ENCODE measurements at regions not wholly inside any gene's neighbourhood (a gene's known extent, or its start where the extent isn't known, plus 50 kb on each side); places are given as distances from the start of the nearest gene placed in this dataset.

- no peak for TF ChIP-seq CTCF (IDR thresholded peaks at IDR 0.05; ENCODE audit: control insufficient read depth, insufficient read depth, low read depth, low read length, missing control alignments)
Observed at GRCh38 chr10:61612450-61612849, 50.3 kb upstream of the CABCOCO1 start.

GRCh38 chr10:61612009-61612408, 50.7 kb upstream of the CABCOCO1 start:
- no peak for TF ChIP-seq CTCF (IDR thresholded peaks at IDR 0.05; ENCODE audit: control insufficient read depth, insufficient read depth, low read depth, low read length, missing control alignments)
- no peak overlapping the region for H3K4me3 ChIP-seq (ENCODE audit: control insufficient read depth, low read depth, low read length)
- no peak for DNase-seq (ENCODE audit: low read depth)

More at GRCh38 chr10:61612450-61612849, 50.3 kb upstream of the CABCOCO1 start:
- H3K4me3 ChIP-seq (ENCODE audit: control insufficient read depth, low read depth, low read length) = no peak overlapping the region
- DNase-seq (ENCODE audit: low read depth) = no peak

DNA sequence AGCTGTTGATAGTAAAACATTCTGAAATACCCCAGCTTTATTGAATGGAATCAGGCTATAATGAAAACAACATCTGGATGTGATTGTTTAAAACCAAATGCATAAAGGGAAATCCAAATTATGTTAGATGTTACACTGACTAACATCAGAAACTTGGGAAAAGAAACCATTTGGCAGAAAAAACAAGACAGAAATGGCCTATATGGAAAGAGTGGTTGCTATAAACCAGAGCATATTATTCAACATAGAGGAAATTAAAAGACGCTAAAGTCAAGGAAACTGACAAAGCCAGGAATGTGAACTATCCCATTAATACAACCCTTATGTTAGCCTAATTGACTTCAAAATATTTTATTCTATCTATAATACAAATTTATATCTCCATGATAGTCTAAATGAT, 53.0 kb upstream of the CABCOCO1 start:
- no peak overlapping the region for H3K4me3 ChIP-seq (ENCODE audit: control insufficient read depth, low read depth, low read length)
- no peak for TF ChIP-seq CTCF (IDR thresholded peaks at IDR 0.05; ENCODE audit: control insufficient read depth, insufficient read depth, low read depth, low read length, missing control alignments)
- DNase-seq (ENCODE audit: low read depth) = no peak

- TF ChIP-seq CTCF (IDR thresholded peaks at IDR 0.05; ENCODE audit: control insufficient read depth, insufficient read depth, low read depth, low read length, missing control alignments) = no peak
- DNase-seq (ENCODE audit: low read depth) = no peak
- no peak overlapping the region for H3K4me3 ChIP-seq (ENCODE audit: control insufficient read depth, low read depth, low read length)
Observed at GRCh38 chr10:61608255-61609033, 54.3 kb upstream of the CABCOCO1 start.

- no peak overlapping the region for H3K4me3 ChIP-seq (ENCODE audit: control insufficient read depth, low read depth, low read length)
- DNase-seq (ENCODE audit: low read depth) = no peak
- TF ChIP-seq CTCF (IDR thresholded peaks at IDR 0.05; ENCODE audit: control insufficient read depth, insufficient read depth, low read depth, low read length, missing control alignments) = peak; percentile 42
Observed at GRCh38 chr10:61606959-61607907, 55.5 kb upstream of the CABCOCO1 start.

- H3K4me3 ChIP-seq (ENCODE audit: control insufficient read depth, low read depth, low read length) = no peak overlapping the region
- TF ChIP-seq CTCF (IDR thresholded peaks at IDR 0.05; ENCODE audit: control insufficient read depth, insufficient read depth, low read depth, low read length, missing control alignments) = no peak
- no peak for DNase-seq (ENCODE audit: low read depth)
Observed at GRCh38 chr10:61605221-61605620, 57.5 kb upstream of the CABCOCO1 start.
